ENCODE measurements at regions not wholly inside any gene's neighbourhood (a gene's known extent, or its start where the extent isn't known, plus 50 kb on each side); places are given as distances from the start of the nearest gene placed in this dataset.

GRCh38 chr5:120843390-120843980, 379.4 kb downstream of the PRR16 start (continued):
- TF ChIP-seq E2F8 (IDR thresholded peaks at IDR 0.05; ENCODE audit: low read depth, partially characterized antibody) (no peak), NFIC (IDR thresholded peaks at IDR 0.05) (no peak), NR3C1 (CRISPR knock-in tag; IDR thresholded peaks at IDR 0.05) (no peak), ZNF232 (CRISPR knock-in tag; IDR thresholded peaks at IDR 0.05) (no peak), NELFE (IDR thresholded peaks at IDR 0.05; ENCODE audit: insufficient read depth, insufficient read length) (no peak), SMAD2 (IDR thresholded peaks at IDR 0.05; ENCODE audit: low read depth, low read length) (no peak), ZNF507 (tag; conservative IDR thresholded peaks at IDR 0.05) (no peak), NCOA2 (IDR thresholded peaks at IDR 0.05; ENCODE audit: partially characterized antibody in 2 of 2) (no peak), SP1 (CRISPR knock-in tag; IDR thresholded peaks at IDR 0.05) (no peak), EP300 (IDR thresholded peaks at IDR 0.05; ENCODE audit: low read length) (no peak)

- Histone ChIP-seq H2AFZ (ENCODE audit: low read depth, low read length) (no peak overlapping the region), H3K4me2 (ENCODE audit: insufficient read depth, low read length) (no peak overlapping the region), H3K27me3 (ENCODE audit: control insufficient read depth in 2 of 2, insufficient read depth in 2 of 2, low read length in 2 of 2) (no peaks in the 10 kb centered on the region), H3K4me3 (no peak overlapping the region), H3K4me1 (replicated peaks in 1 of 2; ENCODE audit: control insufficient read depth in 2 of 2, insufficient read depth in 2 of 2, low read length in 2 of 2) (no peaks in the 10 kb centered on the region), H3K27ac (ENCODE audit: extremely low read depth, low read depth, low read length) (no peak overlapping the region), H3K9me1 (ENCODE audit: control insufficient read depth, insufficient read depth, low read length) (no peaks in the 10 kb centered on the region), H3K9ac (ENCODE audit: insufficient read depth in 1 of 2, low read depth in 2 of 2, low read length in 2 of 2) (no peak overlapping the region), H4K20me1 (replicated peaks; ENCODE audit: control insufficient read depth, insufficient read depth, low read length) (no peaks in the 10 kb centered on the region), H3K9me3 (replicated peaks; ENCODE audit: control insufficient read depth, insufficient read depth, low read depth, low read length) (no peaks in the 10 kb centered on the region), H3K36me3 (ENCODE audit: control insufficient read depth, insufficient read depth, low read length) (no peaks in the 10 kb centered on the region), H3K79me2 (ENCODE audit: control insufficient read depth, insufficient read depth, low read length) (no peaks in the 10 kb centered on the region)
- WGBS (ENCODE audit: insufficient coverage, low coverage, missing lambda C conversion rate) = 0% methylated on average over 2 of the region's 2 CpGs
- no peak for TF ChIP-seq ZNF41 (CRISPR knock-in tag; conservative IDR thresholded peaks at IDR 0.05)
- TF ChIP-seq ZC3H8 (IDR thresholded peaks at IDR 0.05) = no peak
- ChIA-PET POLR2A (no interaction called here), CTCF (ENCODE audit: low intra/inter-chr PET ratio) (no interaction called here)
- ATAC-seq = no peak
- in situ Hi-C loops (cut with MboI) (no loop called here), intact Hi-C loops (cut with micrococcal nuclease) (no loop called here)
- FAIRE-seq = no peak
- DNase-seq (ENCODE audit: extremely low read depth in 1 of 4, low spot score in 3 of 4) = no peak
- BruUV-seq (replicated peaks) = no TSS peak
Measured at GRCh38 chr5:120848883-120849282, 384.8 kb downstream of the PRR16 start.

All from K562 (cell line).